Progenitor cell of endocrine pancreas (in vitro differentiated cells): ENCODE measurements at regions not wholly inside any gene's neighbourhood (a gene's known extent, or its start where the extent isn't known, plus 50 kb on each side); places are given as distances from the start of the nearest gene placed in this dataset.

ENCODE experiments used
- DNase-seq: peaks from one replicate; pipeline ENCODE4 v3.0.0; 2021; ENCODE audit warnings: low spot score; ENCODE audit not compliant: unreplicated experiment
- H3K27ac Mint-ChIP-seq: 2 replicates; pipeline ENCODE4 v1.8.0; 2021; ENCODE audit warnings: mild to moderate bottlenecking, moderate library complexity, mixed read lengths
- H3K27me3 Mint-ChIP-seq: 2 replicates; pipeline ENCODE4 v1.8.0; 2021; ENCODE audit warnings: mixed read lengths
- H3K36me3 Mint-ChIP-seq: 2 replicates; pipeline ENCODE4 v1.8.0; 2022; ENCODE audit warnings: mixed read lengths; ENCODE audit not compliant: insufficient read depth
- H3K4me1 Mint-ChIP-seq: 2 replicates; pipeline ENCODE4 v1.8.0; 2021; ENCODE audit warnings: low read depth, mixed read lengths
- H3K4me3 Mint-ChIP-seq: 2 replicates; pipeline ENCODE4 v1.8.0; 2021; ENCODE audit warnings: low read depth, mild to moderate bottlenecking, moderate library complexity, mixed read lengths
- H3K9me3 Mint-ChIP-seq: 2 replicates; pipeline ENCODE4 v1.8.0; 2021; ENCODE audit warnings: low read depth, mixed read lengths
- TF ChIP-seq, protein P1 (sequence below): fragments of 200-600 bp; sonication (generic); IDR thresholded peaks from one replicate; pipeline ENCODE4 v1.5.0; 2021; ENCODE audit warnings: antibody characterized with exemption, mild to moderate bottlenecking; ENCODE audit not compliant: unreplicated experiment

GRCh38 chr5:145465474-145466263 lies 369.5 kb downstream of the PRELID2 start:
- H3K4me1 Mint-ChIP-seq, result peaks cover 6% of the 10 kb centered on the region
- no peaks in the 10 kb centered on the region for H3K9me3 Mint-ChIP-seq
- no peak for DNase-seq
- H3K4me3 Mint-ChIP-seq, result no peak overlapping the region
- no peaks in the 10 kb centered on the region for H3K27me3 Mint-ChIP-seq
- TF ChIP-seq, protein P1, sequence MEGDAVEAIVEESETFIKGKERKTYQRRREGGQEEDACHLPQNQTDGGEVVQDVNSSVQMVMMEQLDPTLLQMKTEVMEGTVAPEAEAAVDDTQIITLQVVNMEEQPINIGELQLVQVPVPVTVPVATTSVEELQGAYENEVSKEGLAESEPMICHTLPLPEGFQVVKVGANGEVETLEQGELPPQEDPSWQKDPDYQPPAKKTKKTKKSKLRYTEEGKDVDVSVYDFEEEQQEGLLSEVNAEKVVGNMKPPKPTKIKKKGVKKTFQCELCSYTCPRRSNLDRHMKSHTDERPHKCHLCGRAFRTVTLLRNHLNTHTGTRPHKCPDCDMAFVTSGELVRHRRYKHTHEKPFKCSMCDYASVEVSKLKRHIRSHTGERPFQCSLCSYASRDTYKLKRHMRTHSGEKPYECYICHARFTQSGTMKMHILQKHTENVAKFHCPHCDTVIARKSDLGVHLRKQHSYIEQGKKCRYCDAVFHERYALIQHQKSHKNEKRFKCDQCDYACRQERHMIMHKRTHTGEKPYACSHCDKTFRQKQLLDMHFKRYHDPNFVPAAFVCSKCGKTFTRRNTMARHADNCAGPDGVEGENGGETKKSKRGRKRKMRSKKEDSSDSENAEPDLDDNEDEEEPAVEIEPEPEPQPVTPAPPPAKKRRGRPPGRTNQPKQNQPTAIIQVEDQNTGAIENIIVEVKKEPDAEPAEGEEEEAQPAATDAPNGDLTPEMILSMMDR, result no peak
- H3K27ac Mint-ChIP-seq, result no peak overlapping the region
- no peaks in the 10 kb centered on the region for H3K36me3 Mint-ChIP-seq

DNA sequence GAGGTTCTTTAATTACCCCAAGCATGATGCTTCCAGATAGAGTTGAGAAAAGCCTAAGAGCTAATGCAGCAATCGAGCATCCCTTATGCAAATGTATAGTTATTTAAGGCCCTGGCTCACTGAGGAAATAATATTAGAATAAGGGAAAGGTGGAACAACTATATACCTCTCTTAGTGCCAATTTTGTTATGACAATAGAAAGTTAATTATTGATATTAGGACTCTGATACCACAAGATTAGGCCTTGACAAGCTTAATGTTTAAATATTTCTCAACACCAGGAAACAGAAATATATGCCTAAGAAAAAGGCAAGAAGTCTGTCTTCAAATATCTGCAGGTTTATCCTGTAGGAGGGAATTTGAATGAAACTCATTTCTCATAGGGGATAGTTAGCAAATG lies 371.0 kb downstream of the PRELID2 start:
- TF ChIP-seq, protein P1, result no peak
- Mint-ChIP-seq H3K4me1 (peaks cover 6% of the 10 kb centered on the region), H3K27me3 (no peaks in the 10 kb centered on the region), H3K4me3 (no peak overlapping the region), H3K27ac (no peak overlapping the region), H3K9me3 (no peaks in the 10 kb centered on the region), H3K36me3 (no peaks in the 10 kb centered on the region)
- DNase-seq, result no peak

DNA sequence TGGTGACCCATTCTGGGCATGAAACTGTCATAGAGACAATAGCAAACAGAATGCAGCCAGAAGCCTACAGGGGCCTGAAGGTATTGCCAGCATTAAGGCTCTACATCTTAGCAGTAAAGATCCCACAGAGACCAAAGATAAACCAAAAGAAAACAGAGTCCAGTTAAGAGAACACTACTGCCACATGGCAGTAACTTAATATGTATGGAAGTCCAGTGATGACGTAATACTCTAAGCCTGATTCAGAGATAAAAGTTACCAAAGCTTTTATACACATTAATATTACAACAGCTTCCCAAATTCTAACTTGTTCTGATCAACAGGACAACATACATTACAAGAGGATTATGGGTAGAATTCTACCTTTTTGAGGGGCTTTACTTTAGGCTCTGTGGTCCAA lies 371.5 kb downstream of the PRELID2 start:
- no peaks in the 10 kb centered on the region for H3K36me3 Mint-ChIP-seq
- no peaks in the 10 kb centered on the region for H3K9me3 Mint-ChIP-seq
- no peaks in the 10 kb centered on the region for H3K27me3 Mint-ChIP-seq
- H3K4me1 Mint-ChIP-seq, result peaks cover 6% of the 10 kb centered on the region
- no peak overlapping the region for H3K4me3 Mint-ChIP-seq
- TF ChIP-seq, protein P1, result no peak
- H3K27ac Mint-ChIP-seq, result no peak overlapping the region
- no peak for DNase-seq

- H3K4me3 Mint-ChIP-seq, result no peak overlapping the region
- DNase-seq, result no peak
- H3K36me3 Mint-ChIP-seq, result no peaks in the 10 kb centered on the region
- TF ChIP-seq, protein P1, result no peak
- H3K27ac Mint-ChIP-seq, result no peak overlapping the region
- H3K27me3 Mint-ChIP-seq, result no peaks in the 10 kb centered on the region
- H3K4me1 Mint-ChIP-seq, result peaks cover 6% of the 10 kb centered on the region
- H3K9me3 Mint-ChIP-seq, result no peaks in the 10 kb centered on the region
Observed at GRCh38 chr5:145462525-145462924, 372.6 kb downstream of the PRELID2 start.

DNA sequence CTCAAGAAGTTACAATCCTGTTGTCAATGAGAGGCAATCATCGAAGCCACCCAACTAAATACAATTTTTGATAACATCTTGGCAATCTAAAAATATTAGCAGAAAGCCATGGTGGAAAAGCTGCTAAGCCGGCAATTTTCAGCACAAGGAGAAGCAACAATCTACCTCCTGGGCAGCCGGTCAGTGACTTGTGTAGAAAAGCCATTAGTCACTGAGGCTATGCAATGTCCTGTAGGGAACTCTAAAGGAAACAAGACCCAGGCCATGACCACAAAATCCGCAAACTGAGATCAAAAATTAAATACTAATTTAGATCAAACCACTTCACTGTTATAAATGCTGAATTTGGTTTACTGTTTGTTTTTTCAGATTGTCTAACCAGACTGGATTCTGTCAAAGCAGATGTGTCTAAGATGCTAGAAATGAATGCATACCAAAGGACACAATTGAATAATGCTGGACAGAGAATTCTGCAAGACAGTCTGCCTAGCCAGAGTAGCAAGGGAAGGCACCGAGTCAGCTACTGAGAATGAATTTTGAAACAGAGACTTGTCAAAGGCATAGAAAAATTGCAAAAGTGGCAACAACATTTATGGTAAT lies 384.8 kb downstream of the PRELID2 start:
- TF ChIP-seq, protein P1, result no peak
- DNase-seq, result no peak
- no peaks in the 10 kb centered on the region for H3K4me1 Mint-ChIP-seq
- H3K4me3 Mint-ChIP-seq, result no peak overlapping the region
- peaks cover 3% of the 10 kb centered on the region for H3K9me3 Mint-ChIP-seq
- H3K27me3 Mint-ChIP-seq, result no peaks in the 10 kb centered on the region
- H3K27ac Mint-ChIP-seq, result no peak overlapping the region
- H3K36me3 Mint-ChIP-seq, result no peaks in the 10 kb centered on the region
